Upper lobe of left lung (tissue), 6 donors: ENCODE measurements at regions not wholly inside any gene's neighbourhood (a gene's known extent, or its start where the extent isn't known, plus 50 kb on each side); places are given as distances from the start of the nearest gene placed in this dataset.

ENCODE experiments used
- ATAC-seq, 2 donors: fragments of 200-7000 bp; cut with Tn5 transposase; one replicate each; pipeline ENCODE4 v1.9.1; 2022; ENCODE audit warnings: mild to moderate bottlenecking in 2 of 2, moderate library complexity in 2 of 2; ENCODE audit not compliant: low FRiP score in 2 of 2
- DNase-seq, 2 donors: peaks; one replicate each; pipeline ENCODE4 v3.0.0-alpha.2; 2019 to 2020
- H3K27ac ChIP-seq, 4 donors: fragments of 200-600 bp; sonication (generic); one replicate each; pipeline ENCODE4 v1.5.1; 2016 to 2019
- H3K27me3 ChIP-seq, 4 donors: fragments of 200-600 bp; sonication (generic); one replicate each; pipeline ENCODE4 v1.5.1; 2017 to 2019
- H3K36me3 ChIP-seq, 4 donors: fragments of 200-600 bp; sonication (generic); one replicate each; pipeline ENCODE4 v1.5.1; 2016 to 2019
- H3K4me1 ChIP-seq, 4 donors: fragments of 200-600 bp; sonication (generic); one replicate each; pipeline ENCODE4 v1.5.1; 2018 to 2019
- H3K4me3 ChIP-seq, 4 donors: fragments of 200-600 bp; sonication (generic); one replicate each; pipeline ENCODE4 v1.5.1; 2017 to 2019; ENCODE audit warnings: mild to moderate bottlenecking in 2 of 4, moderate library complexity in 1 of 4
- H3K9me3 ChIP-seq, 4 donors: fragments of 200-600 bp; sonication (generic); one replicate each; pipeline ENCODE4 v1.5.1; 2018 to 2019
- EP300 ChIP-seq, 4 donors: sonication (generic); formaldehyde crosslinking; IDR thresholded peaks; one replicate each; pipeline ENCODE4 v1.5.1; 2017; ENCODE audit warnings: antibody characterized with exemption in 4 of 4, control low read depth in 2 of 4
- POLR2A ChIP-seq, 4 donors: fragments of 450-650 bp; IDR thresholded peaks; one replicate each; pipeline ENCODE4 v1.5.1; 2016 to 2017; ENCODE audit warnings: antibody characterized with exemption in 4 of 4, mild to moderate bottlenecking in 2 of 4
- POLR2AphosphoS5 ChIP-seq, 2 donors: sonication (generic); formaldehyde crosslinking; IDR thresholded peaks; one replicate each; pipeline ENCODE4 v1.5.1; 2017; ENCODE audit warnings: antibody characterized with exemption in 2 of 2
- WGBS, 2 donors: methylation state at CpG; one replicate each; pipeline ENCODE4 v1.1.5; 2017 to 2018; 5-methylcytosine and 5-hydroxymethylcytosine counted together
- TF ChIP-seq, protein P1 (sequence below), 6 experiments: fragments of 450-650 bp in 4 of 6; fragments of 200-600 bp in 2 of 6; sonication (generic) in 2 of 6; IDR thresholded peaks; one replicate each; pipeline ENCODE4 v1.5.1; 2016 to 2019; ENCODE audit warnings: antibody characterized with exemption in 6 of 6
- donor health status: DM: no; HTN: no; CAD: no; lungs with moderate emphysema.
- donor health status: DM: no; HTN: yes; CAD: no; lungs with severe emphysema.

DNA sequence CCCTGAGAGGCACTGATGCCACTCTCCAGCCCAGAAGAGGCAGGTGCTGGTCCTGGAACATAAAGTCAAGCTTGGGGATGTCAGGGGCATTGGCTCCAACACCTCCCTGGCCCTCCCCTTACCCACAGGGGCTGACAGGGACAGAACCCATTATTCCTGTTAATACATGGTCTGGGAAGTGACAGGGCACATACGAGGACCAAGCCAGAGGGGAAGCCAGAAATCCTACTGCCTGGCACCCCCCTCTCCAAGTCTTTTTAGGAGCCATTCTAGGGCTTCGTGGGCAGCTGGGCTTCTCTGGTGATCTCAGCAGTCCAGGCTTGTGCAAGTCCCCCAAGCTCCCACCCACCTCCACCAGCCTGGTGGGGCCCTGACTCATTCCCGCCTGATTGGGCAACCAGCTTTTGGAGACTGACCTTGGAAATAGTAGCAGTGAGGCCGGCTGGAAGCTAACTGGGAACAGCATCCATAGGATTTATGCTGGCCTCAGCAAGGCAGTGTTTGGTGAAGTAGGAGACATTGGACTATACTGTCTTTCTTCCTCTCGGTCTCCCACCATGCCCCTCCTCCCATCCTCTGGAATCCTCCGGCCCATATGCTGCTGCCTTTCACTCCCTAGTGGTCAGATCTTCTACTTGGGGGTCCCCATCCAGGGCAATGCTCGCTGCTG lies 86.4 kb upstream of the HK2 start:
- no peak overlapping the region for H3K27ac ChIP-seq
- H3K4me3 ChIP-seq, result no peak overlapping the region
- ATAC-seq (no peak), DNase-seq (no peak)
- H3K36me3 ChIP-seq, result no peaks in the 10 kb centered on the region
- WGBS, 2 donors, result 81 to 91% methylated on average over 4 to 7 of the region's 7 CpGs
- no peaks in the 10 kb centered on the region for H3K27me3 ChIP-seq
- no peaks in the 10 kb centered on the region for H3K9me3 ChIP-seq
- no peaks in the 10 kb centered on the region for H3K4me1 ChIP-seq
- TF ChIP-seq EP300 (IDR thresholded peaks at IDR 0.05) (no peak), POLR2AphosphoS5 (IDR thresholded peaks at IDR 0.05) (no peak), POLR2A (IDR thresholded peaks at IDR 0.05) (no peak)
- TF ChIP-seq, protein P1, sequence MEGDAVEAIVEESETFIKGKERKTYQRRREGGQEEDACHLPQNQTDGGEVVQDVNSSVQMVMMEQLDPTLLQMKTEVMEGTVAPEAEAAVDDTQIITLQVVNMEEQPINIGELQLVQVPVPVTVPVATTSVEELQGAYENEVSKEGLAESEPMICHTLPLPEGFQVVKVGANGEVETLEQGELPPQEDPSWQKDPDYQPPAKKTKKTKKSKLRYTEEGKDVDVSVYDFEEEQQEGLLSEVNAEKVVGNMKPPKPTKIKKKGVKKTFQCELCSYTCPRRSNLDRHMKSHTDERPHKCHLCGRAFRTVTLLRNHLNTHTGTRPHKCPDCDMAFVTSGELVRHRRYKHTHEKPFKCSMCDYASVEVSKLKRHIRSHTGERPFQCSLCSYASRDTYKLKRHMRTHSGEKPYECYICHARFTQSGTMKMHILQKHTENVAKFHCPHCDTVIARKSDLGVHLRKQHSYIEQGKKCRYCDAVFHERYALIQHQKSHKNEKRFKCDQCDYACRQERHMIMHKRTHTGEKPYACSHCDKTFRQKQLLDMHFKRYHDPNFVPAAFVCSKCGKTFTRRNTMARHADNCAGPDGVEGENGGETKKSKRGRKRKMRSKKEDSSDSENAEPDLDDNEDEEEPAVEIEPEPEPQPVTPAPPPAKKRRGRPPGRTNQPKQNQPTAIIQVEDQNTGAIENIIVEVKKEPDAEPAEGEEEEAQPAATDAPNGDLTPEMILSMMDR (IDR thresholded peaks at IDR 0.05), result no peak

DNA sequence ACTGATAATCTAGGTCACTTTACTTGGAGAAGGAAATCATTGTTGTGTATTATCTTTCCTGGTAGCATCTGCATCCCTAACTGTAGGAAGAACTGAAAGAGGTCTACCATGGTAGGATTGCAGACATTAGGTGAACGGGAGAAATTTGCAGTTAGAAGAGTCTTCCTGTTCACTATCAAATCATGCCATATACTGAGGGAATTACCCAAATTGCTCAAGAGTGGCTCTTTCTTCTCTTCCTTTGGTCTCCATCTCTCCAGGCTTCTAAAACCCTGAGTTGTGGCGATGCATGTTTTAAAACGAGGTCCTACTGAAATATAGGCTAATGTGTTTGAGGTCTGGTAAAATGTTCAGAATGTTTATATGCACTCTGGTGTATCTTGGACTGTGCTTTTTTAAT lies 85.3 kb upstream of the HK2 start:
- Histone ChIP-seq H3K36me3 (no peaks in the 10 kb centered on the region), H3K4me3 (no peak overlapping the region), H3K27ac (no peak overlapping the region), H3K9me3 (no peaks in the 10 kb centered on the region), H3K27me3 (no peaks in the 10 kb centered on the region), H3K4me1 (no peaks in the 10 kb centered on the region)
- no peak for TF ChIP-seq EP300 (IDR thresholded peaks at IDR 0.05)
- TF ChIP-seq POLR2AphosphoS5 (IDR thresholded peaks at IDR 0.05), result no peak
- no peak for TF ChIP-seq POLR2A (IDR thresholded peaks at IDR 0.05)
- TF ChIP-seq, protein P1 (IDR thresholded peaks at IDR 0.05), result no peak
- DNase-seq, result no peak
- WGBS, 2 donors, result 72 to 77% methylated on average over 3 of the region's 3 CpGs
- ATAC-seq, result no peak

DNA sequence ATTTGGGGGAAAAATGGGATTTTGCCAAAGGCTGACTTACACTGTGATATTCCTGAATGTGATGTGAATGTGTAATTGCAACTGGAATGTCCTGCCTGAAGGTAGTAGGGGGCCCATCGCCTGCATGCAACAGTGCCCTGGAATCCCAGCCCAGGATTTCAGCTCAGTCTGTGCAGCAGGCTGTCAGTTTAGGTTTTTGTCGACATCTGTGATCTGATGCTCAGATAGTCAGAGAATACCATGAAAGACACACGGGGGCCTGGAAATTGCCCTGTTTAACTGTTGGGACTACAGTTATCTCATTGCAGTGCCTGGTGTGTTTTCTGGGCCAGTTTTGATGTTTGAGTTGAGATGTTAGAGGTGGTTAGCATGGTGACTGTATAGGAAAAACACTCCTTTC lies 84.5 kb upstream of the HK2 start:
- WGBS, 2 donors, result 74 to 80% methylated on average over 3 of the region's 3 CpGs
- H3K36me3 ChIP-seq, result no peaks in the 10 kb centered on the region
- no peaks in the 10 kb centered on the region for H3K4me1 ChIP-seq
- no peaks in the 10 kb centered on the region for H3K27me3 ChIP-seq
- TF ChIP-seq EP300 (IDR thresholded peaks at IDR 0.05) (no peak), POLR2AphosphoS5 (IDR thresholded peaks at IDR 0.05) (no peak), POLR2A (IDR thresholded peaks at IDR 0.05) (no peak)
- TF ChIP-seq, protein P1 (IDR thresholded peaks at IDR 0.05), result no peak
- ATAC-seq (no peak), DNase-seq (no peak)
- no peak overlapping the region for H3K27ac ChIP-seq
- H3K9me3 ChIP-seq, result no peaks in the 10 kb centered on the region
- no peak overlapping the region for H3K4me3 ChIP-seq

DNA sequence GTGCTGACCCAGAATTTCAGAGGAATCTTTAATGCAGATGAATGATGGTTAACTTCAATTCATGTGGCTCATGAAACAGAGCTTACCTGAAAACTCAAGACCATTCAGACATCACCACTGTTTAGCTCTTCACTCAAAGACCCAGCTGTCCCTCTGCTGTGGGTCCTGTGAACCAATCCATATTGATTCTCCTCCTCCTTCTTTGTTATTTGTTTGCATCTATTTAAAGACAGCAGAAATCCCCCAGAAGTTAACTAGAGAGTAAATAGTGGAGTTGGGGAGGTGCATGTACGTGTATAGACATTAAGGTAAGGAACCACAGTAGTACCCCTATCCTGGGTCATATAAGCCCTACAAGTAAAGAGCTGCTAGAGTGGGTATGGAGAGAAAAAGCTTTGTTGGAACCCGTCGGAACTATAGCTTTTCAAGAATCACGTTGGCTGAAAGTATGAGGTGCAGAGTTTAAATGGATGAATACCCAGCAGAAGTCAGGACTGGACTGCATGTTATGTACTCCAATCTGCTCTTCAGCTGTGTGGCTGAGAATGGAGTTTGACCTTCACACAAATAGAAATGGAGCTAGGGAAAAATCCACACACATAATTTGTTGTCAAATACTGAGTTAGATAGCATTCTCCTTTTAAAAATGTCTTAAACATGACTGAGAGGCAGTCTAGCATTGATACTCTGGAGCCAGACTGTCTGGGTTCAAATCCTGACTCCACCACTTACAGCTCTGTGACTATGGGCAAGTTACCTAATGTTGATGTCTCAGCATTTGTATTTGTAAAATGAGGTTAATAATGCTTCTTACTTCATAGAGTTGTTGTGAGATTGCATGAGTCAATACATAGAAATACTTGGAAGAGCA lies 81.7 kb upstream of the HK2 start:
- Histone ChIP-seq H3K4me1 (no peaks in the 10 kb centered on the region), H3K4me3 (no peak overlapping the region), H3K27me3 (no peaks in the 10 kb centered on the region), H3K36me3 (no peaks in the 10 kb centered on the region), H3K27ac (no peak overlapping the region), H3K9me3 (peaks cover 0 to 15% (median 8%) of the 10 kb centered on the region in 4 donors)
- TF ChIP-seq, protein P1 (IDR thresholded peaks at IDR 0.05), result no peak
- TF ChIP-seq POLR2A (IDR thresholded peaks at IDR 0.05) (no peak), POLR2AphosphoS5 (IDR thresholded peaks at IDR 0.05) (no peak), EP300 (IDR thresholded peaks at IDR 0.05) (no peak)
- ATAC-seq, result no peak
- WGBS, 2 donors, result 78 to 80% methylated on average over 4 of the region's 4 CpGs
- no peak for DNase-seq
